ENCODE measurements at regions not wholly inside any gene's neighbourhood (a gene's known extent, or its start where the extent isn't known, plus 50 kb on each side); places are given as distances from the start of the nearest gene placed in this dataset.

GRCh38 chr1:226495716-226496115, 52.8 kb upstream of the STUM start:
- no peak for TF ChIP-seq POLR2A (IDR thresholded peaks at IDR 0.05)
- TF ChIP-seq, protein P1, sequence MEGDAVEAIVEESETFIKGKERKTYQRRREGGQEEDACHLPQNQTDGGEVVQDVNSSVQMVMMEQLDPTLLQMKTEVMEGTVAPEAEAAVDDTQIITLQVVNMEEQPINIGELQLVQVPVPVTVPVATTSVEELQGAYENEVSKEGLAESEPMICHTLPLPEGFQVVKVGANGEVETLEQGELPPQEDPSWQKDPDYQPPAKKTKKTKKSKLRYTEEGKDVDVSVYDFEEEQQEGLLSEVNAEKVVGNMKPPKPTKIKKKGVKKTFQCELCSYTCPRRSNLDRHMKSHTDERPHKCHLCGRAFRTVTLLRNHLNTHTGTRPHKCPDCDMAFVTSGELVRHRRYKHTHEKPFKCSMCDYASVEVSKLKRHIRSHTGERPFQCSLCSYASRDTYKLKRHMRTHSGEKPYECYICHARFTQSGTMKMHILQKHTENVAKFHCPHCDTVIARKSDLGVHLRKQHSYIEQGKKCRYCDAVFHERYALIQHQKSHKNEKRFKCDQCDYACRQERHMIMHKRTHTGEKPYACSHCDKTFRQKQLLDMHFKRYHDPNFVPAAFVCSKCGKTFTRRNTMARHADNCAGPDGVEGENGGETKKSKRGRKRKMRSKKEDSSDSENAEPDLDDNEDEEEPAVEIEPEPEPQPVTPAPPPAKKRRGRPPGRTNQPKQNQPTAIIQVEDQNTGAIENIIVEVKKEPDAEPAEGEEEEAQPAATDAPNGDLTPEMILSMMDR (IDR thresholded peaks at IDR 0.05): no peak
